Activated T-helper 1 cell treated with anti-CD3 and anti-CD28 coated beads, Interleukin-12 subunit alpha, Interleukin-12 subunit beta, Interleukin-2, Interleukin-4 antibody, amounts not matched to agents 30 ng/mL and 10 ng/mL and 1 ng/mL, durations not matched to agents 14 hours and 24 hours and 36 hours (primary cell): ENCODE measurements at regions not wholly inside any gene's neighbourhood (a gene's known extent, or its start where the extent isn't known, plus 50 kb on each side); places are given as distances from the start of the nearest gene placed in this dataset.

Experiments used
- DNase-seq: peaks from one replicate; pipeline ENCODE4 v3.0.0; 2021; ENCODE audit warnings: low spot score
- H3K27ac Mint-ChIP-seq: one replicate; pipeline ENCODE4 v1.8.0; 2021; ENCODE audit warnings: mild to moderate bottlenecking, mixed read lengths
- H3K27me3 Mint-ChIP-seq: one replicate; pipeline ENCODE4 v1.8.0; 2022; ENCODE audit warnings: mild to moderate bottlenecking, moderate library complexity, mixed read lengths; ENCODE audit not compliant: insufficient read depth
- H3K36me3 Mint-ChIP-seq: one replicate; pipeline ENCODE4 v1.8.0; 2021; ENCODE audit warnings: low read depth, mixed read lengths
- H3K4me1 Mint-ChIP-seq: one replicate; pipeline ENCODE4 v1.8.0; 2021; ENCODE audit warnings: low read depth, mixed read lengths
- H3K4me3 Mint-ChIP-seq: one replicate; pipeline ENCODE4 v1.8.0; 2021; ENCODE audit warnings: mild to moderate bottlenecking, moderate library complexity, mixed read lengths
- H3K9me3 Mint-ChIP-seq: one replicate; pipeline ENCODE4 v1.8.0; 2021; ENCODE audit warnings: mixed read lengths
- intact Hi-C: fragments of 100-400 bp; cut with micrococcal nuclease; formaldehyde crosslinking; loops from one replicate; pipeline ENCODE4 v1.15.1; 2024

DNA sequence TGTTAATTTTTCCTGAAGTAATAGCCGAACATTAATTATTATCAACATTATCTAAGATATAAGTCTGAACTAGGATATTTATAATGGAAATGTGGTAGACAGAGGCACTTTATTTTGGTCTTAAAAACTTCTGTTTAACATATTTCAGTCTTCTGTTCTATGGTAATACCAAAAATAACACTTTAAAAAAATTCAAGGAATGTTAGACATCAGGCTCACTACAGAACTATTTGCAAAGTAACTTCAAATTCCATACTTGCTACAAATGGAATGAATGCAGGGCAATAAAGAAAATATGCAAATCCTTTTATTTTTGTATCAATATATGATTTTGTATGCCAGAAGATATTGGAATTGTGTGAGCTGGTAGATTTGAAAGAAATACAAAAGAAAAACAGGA, 345.5 kb upstream of the DSEL start:
- DNase-seq, result no peak
- Mint-ChIP-seq H3K27me3 (no peaks in the 10 kb centered on the region), H3K4me1 (no peaks in the 10 kb centered on the region), H3K36me3 (no peaks in the 10 kb centered on the region), H3K27ac (no peak overlapping the region), H3K4me3 (no peak overlapping the region), H3K9me3 (peaks cover 3% of the 10 kb centered on the region)
- intact Hi-C loops, result no loop called here

DNA sequence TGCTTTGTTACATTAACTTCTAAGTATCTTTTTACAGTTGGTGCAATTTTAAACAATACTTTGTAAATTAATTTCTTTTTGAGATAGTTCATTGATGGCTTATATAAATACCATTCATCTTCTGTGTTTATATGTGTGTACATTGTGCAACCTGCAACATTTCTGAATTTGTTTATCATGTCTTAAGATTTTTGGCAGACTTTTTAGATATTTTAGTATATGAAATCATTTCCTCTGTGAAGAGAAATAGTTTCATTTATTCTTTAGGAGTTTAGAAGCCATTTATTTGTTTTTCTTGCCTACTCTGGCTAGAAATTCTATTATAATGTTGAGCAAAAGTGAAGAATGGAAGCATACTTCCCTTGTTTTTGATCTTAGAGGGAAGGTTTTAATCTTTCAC, 337.8 kb upstream of the DSEL start:
- no peaks in the 10 kb centered on the region for H3K27me3 Mint-ChIP-seq
- no peak overlapping the region for H3K27ac Mint-ChIP-seq
- no peak overlapping the region for H3K4me3 Mint-ChIP-seq
- H3K36me3 Mint-ChIP-seq, result no peaks in the 10 kb centered on the region
- intact Hi-C loops, result no loop called here
- H3K4me1 Mint-ChIP-seq, result no peaks in the 10 kb centered on the region
- DNase-seq, result no peak
- no peaks in the 10 kb centered on the region for H3K9me3 Mint-ChIP-seq

DNA sequence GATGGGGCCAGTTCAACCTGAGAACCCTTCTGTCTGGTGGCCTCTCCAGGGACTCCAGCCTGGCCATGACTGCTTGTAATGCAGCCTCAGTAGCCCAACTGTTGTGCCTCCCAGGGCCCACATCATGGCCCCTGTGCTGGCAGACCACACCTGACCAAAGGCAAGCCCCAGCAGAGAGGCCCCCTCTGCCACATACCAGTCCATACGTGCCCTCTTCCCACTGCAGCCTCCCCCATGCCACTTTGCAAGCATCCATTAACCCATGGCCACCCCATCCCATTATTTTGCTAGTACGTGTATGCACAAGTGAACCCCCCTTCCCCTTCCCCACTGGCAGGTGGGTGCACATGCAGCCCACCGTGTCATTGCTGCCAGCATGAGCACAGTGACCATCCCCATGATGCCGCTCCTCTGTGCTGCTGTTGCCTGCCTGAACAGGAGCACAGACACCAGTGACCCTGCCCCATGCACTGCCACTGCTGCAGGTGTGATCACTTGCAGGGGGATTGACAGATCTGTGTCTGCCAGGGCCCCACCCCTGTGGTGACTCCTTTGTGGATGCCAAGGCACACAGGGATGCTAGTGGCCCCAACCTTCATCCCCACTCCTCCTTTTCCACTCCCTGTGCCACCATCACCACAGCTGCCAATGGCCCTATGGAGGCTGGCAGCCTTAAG, 330.0 kb upstream of the DSEL start:
- Mint-ChIP-seq H3K4me3 (no peak overlapping the region), H3K27ac (no peak overlapping the region), H3K9me3 (no peaks in the 10 kb centered on the region), H3K27me3 (no peaks in the 10 kb centered on the region), H3K4me1 (no peaks in the 10 kb centered on the region), H3K36me3 (no peaks in the 10 kb centered on the region)
- intact Hi-C loops, result no loop called here
- DNase-seq, result no peak

DNA sequence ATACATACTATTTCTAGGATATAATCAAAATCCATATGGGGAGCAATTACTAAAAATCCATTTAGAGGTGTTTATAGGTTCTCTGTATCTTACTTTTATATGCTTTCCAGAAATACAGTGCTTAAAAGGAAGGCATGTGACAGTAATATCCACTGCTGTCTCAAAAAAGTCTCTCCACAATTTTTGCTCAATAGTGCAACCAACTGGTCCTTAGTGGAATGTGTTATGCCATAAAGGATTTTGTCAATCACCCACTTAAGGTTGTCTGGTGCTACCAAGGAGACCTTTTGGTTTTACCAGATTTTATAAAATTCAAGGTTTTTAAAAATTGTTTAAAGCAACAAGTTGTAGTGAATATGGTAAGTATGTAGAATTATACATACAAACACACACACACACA, 328.5 kb upstream of the DSEL start:
- no peaks in the 10 kb centered on the region for H3K27me3 Mint-ChIP-seq
- no peak for DNase-seq
- no peak overlapping the region for H3K4me3 Mint-ChIP-seq
- H3K27ac Mint-ChIP-seq, result no peak overlapping the region
- no peaks in the 10 kb centered on the region for H3K36me3 Mint-ChIP-seq
- intact Hi-C loops, result no loop called here
- no peaks in the 10 kb centered on the region for H3K4me1 Mint-ChIP-seq
- H3K9me3 Mint-ChIP-seq, result no peaks in the 10 kb centered on the region

DNA sequence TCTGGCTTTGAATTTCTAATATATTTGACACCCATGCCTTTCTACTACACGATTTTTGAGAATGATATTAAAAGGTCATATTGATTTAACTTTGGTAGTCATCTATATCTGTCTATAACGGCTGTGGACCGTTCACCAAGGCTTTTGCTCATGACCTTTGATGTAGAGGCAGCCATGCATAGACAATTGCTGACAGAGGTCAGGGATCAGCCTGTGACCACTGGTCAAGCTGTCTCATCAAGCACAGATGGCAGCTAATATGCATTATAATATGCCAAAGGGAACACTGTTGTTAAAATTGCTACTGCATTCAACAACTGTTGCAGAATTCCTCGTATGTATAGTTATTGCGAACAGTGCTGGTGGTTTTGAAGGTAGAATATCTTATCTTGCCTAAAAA, 323.9 kb upstream of the DSEL start:
- Mint-ChIP-seq H3K4me3 (no peak overlapping the region), H3K9me3 (no peaks in the 10 kb centered on the region), H3K27me3 (peaks cover 1% of the 10 kb centered on the region), H3K36me3 (no peaks in the 10 kb centered on the region), H3K4me1 (no peaks in the 10 kb centered on the region), H3K27ac (no peak overlapping the region)
- intact Hi-C loops, result no loop called here
- no peak for DNase-seq

DNA sequence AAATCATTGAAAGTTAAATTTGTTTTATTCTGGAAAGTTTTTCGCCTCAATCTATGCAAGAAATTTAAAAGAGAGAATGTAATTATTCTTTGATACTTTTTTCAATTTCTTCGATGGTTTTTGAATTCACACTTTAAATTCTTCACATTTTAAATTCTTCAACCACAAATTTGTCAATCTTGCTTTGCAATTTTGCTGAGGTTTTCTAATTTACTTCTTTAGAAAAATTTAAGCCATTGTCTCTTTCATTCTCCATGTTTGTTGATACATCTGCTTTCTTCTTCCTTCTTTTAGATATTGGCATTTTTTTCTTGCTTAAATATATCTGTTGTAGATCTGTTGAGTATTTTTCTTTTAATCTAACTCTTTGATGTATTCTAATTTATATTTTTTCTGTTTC, 301.9 kb upstream of the DSEL start:
- H3K9me3 Mint-ChIP-seq, result no peaks in the 10 kb centered on the region

DNA sequence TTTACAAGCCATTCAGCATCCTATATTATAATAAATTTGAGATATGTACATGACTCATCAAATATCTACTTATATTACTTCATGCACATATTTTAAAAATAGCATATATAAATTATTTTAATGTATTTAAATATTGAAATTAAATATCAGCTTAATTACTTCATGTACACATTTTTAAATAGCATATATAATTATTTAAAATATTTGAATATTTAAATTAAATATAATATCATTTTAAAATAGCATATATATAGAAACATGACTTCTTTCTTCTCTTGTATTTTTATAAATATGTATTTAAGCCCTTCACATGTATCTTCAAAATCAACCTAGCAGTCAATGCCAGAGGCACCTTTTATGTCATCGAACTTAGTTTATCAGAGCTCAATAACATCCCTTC, 298.8 kb upstream of the DSEL start:
- Mint-ChIP-seq H3K36me3 (no peaks in the 10 kb centered on the region), H3K27me3 (no peaks in the 10 kb centered on the region), H3K27ac (no peak overlapping the region), H3K9me3 (no peaks in the 10 kb centered on the region), H3K4me3 (no peak overlapping the region), H3K4me1 (no peaks in the 10 kb centered on the region)
- no peak for DNase-seq
- intact Hi-C loops, result no loop called here

More for the DNA sequence above, 301.9 kb upstream of the DSEL start:
- Mint-ChIP-seq H3K4me3 (no peak overlapping the region), H3K36me3 (no peaks in the 10 kb centered on the region), H3K4me1 (no peaks in the 10 kb centered on the region), H3K27ac (no peak overlapping the region), H3K27me3 (no peaks in the 10 kb centered on the region)
- intact Hi-C loops, result no loop called here
- DNase-seq, result no peak

DNA sequence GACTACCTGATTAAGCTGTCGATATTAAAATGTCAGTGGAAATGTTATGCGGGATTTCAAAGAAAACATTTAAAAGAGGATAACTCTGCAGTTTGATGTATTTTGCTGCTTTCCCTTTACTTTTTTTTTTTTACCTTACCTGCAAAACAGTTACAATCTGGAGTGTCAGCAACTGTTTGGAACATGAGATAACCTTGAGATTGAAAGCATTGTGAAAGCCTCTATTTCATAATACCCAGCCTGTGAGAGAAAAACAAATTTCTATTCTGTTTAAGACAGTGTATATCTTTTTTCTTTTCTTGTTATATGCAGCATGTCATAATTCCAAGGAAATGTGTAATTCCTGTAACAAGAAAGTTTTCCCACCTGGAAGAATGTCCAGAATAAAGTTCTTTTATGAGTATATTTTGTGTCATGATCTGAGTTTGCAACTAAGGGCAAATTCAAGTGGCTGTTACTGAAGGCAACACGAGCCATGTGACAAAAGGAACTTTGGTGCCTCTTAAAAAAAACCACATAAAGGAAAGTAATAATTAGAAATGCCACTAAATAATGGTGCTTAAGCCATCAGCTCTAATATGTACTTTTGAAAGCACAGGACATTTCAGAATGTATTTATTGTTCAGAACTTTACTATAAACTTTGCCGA, 297.0 kb upstream of the DSEL start:
- H3K9me3 Mint-ChIP-seq, result no peaks in the 10 kb centered on the region
- no peak overlapping the region for H3K4me3 Mint-ChIP-seq
- no peaks in the 10 kb centered on the region for H3K27me3 Mint-ChIP-seq
- no peak for DNase-seq
- intact Hi-C loops, result no loop called here
- no peaks in the 10 kb centered on the region for H3K36me3 Mint-ChIP-seq
- H3K27ac Mint-ChIP-seq, result no peak overlapping the region
- H3K4me1 Mint-ChIP-seq, result no peaks in the 10 kb centered on the region

DNA sequence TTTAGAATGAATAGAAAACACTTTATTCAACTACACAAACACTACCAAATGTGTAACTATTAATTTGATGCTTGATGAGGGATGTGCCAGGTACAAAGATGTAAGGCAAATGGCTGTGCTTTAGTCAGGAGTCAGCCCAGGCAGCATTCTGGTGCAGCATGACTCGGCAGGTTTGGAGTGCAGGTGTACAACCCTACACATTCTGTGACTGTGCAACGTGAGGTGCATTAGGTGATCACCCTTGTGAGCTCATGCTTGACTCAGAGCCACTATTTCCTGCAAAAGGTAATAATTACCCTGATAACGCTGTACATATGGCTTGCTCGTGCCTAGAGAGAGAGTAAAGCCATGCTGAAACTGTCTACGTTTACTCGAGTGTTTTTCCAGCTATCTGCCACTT, 288.7 kb upstream of the DSEL start:
- intact Hi-C loops, result no loop called here
- Mint-ChIP-seq H3K4me3 (no peak overlapping the region), H3K9me3 (no peaks in the 10 kb centered on the region)

DNA sequence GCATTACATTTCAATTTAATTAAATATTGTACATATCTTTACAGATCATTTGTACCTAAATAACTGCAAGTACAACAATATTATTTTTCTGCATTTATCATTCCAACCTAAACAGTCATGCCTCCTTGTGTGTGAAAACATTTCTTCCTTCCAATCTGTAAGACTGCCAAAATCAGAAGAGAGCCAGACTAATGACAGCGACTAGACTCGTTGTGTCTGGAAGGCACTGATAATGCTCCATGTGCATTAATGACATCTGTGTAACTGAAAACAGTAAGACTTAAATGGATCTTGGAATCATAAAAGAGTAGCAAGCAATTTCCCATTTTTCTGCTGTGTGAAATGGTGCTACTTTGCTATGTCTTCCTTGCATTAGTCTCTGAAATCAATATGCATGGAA, 278.0 kb upstream of the DSEL start:
- Mint-ChIP-seq H3K4me1 (no peaks in the 10 kb centered on the region), H3K9me3 (no peaks in the 10 kb centered on the region), H3K36me3 (no peaks in the 10 kb centered on the region), H3K27ac (no peak overlapping the region), H3K4me3 (no peak overlapping the region), H3K27me3 (no peaks in the 10 kb centered on the region)
- DNase-seq, result no peak
- intact Hi-C loops, result no loop called here

More for the DNA sequence above, 288.7 kb upstream of the DSEL start:
- no peaks in the 10 kb centered on the region for H3K27me3 Mint-ChIP-seq
- no peak overlapping the region for H3K27ac Mint-ChIP-seq
- H3K36me3 Mint-ChIP-seq, result no peaks in the 10 kb centered on the region
- no peak for DNase-seq
- no peaks in the 10 kb centered on the region for H3K4me1 Mint-ChIP-seq

DNA sequence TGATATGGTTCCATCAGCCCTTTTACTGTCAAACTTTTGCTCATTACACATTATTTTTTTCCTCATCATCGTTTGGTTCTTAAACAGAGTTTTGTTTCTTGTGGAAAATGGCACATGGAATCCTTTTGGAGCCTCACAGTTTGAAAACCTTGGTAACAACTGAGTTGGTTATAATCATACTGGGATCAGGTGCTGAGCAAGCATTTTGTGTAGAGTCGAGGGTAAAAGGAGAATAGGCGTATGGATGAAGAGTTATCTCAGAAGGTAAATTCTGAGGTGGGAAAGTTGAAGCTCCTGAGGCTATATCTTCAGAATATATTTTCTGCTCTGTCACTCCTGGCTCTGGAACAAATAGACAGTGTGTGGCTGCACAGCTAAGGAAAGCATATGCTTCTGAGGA, 274.0 kb upstream of the DSEL start:
- Mint-ChIP-seq H3K27ac (no peak overlapping the region), H3K36me3 (no peaks in the 10 kb centered on the region), H3K27me3 (no peaks in the 10 kb centered on the region), H3K4me3 (no peak overlapping the region), H3K9me3 (no peaks in the 10 kb centered on the region), H3K4me1 (no peaks in the 10 kb centered on the region)
- DNase-seq, result no peak
- intact Hi-C loops, result no loop called here

DNA sequence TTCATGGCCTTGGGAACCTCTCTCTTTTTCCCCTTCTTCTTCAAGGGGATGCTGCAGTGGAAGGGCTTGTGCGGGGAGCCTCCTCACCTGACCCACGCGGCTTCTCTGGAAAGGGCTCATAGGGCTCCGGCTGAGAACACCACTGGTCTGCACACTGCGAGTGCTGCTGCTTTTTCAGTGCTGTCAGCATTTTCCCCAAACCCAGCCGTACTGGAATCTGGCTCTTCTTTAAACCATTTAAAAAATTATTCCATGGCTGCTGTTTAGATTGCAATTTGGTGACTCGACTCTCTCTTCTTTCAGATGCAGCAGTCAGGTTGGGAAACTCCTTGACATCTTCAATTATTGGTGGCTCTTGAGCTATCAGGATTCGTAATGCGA, 272.6 kb upstream of the DSEL start:
- intact Hi-C loops, result no loop called here
- Mint-ChIP-seq H3K27ac (no peak overlapping the region), H3K27me3 (no peaks in the 10 kb centered on the region), H3K9me3 (no peaks in the 10 kb centered on the region), H3K4me1 (no peaks in the 10 kb centered on the region), H3K36me3 (no peaks in the 10 kb centered on the region), H3K4me3 (no peak overlapping the region)
- no peak for DNase-seq

DNA sequence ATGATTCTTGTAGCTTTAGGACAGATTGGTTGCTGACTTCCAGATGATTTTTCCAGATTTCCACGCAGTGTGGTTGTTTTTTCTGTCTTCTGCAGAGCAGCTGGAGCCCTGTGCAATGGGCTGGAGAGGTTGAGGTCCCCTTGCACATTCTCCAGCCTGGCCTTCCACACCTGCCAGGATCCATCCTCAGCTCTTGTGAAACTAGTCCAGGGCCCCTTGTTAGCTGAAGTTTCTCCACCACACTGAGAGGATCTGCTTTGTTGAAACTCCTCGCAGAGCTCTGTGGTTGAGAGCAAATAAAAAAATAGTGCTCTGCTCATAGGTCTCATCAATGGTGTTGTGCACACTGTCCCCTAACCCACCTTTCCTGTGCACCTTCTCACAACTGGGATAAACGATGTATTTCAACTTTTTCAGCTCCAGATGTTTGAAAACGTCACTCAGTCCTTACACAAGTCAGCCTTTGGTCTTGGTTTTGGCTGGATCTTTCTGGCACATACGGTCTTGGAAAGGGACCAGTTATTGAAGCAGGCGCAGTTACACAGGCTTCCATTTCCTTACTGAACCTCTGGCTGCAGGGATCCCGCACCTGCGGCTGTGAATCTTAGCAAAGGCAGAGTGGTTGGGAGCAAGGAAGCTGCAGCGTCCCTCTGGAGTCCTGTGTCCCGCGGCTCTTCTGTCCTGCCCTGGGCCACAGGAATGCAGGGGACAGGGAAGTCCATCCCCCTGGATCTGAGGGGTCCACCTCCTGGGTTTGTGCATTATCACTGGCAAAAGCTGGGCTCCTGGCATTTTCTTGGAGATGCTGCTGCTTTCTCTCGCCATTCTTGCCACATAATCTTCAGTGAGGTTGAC, 272.0 kb upstream of the DSEL start:
- no peak for DNase-seq
- Mint-ChIP-seq H3K36me3 (no peaks in the 10 kb centered on the region), H3K9me3 (no peaks in the 10 kb centered on the region), H3K27me3 (no peaks in the 10 kb centered on the region), H3K27ac (no peak overlapping the region), H3K4me3 (no peak overlapping the region), H3K4me1 (no peaks in the 10 kb centered on the region)
- intact Hi-C loops, result no loop called here
